OCI-LY1 (cell line): ENCODE measurements at regions not wholly inside any gene's neighbourhood (a gene's known extent, or its start where the extent isn't known, plus 50 kb on each side); places are given as distances from the start of the nearest gene placed in this dataset.
"Not testable (repeated sequence)": the region's sequence is repeated elsewhere in the genome, so short reads cannot be mapped to it uniquely, and the experiment has no call there.

Source experiments
- H2AFZ ChIP-seq: fragments of 200-600 bp; sonication (generic), shearing (Covaris generic); 2 replicates; pipeline ENCODE4 v1.6.0; 2014; ENCODE audit warnings: antibody characterized with exemption, mild to moderate bottlenecking, low read length
- H3F3A ChIP-seq: fragments of 200-600 bp; sonication (generic), shearing (Covaris generic); 2 replicates; pipeline ENCODE4 v1.6.0; 2014; ENCODE audit warnings: mild to moderate bottlenecking, antibody characterized with exemption, low read length, moderate library complexity; ENCODE audit not compliant: insufficient read depth
- H3K27ac ChIP-seq: fragments of 200-600 bp; sonication (generic); 2 replicates; pipeline ENCODE4 v1.5.1; 2014; ENCODE audit warnings: low read length, mixed run types, mild to moderate bottlenecking, low read depth; ENCODE audit not compliant: poor library complexity, severe bottlenecking
- H3K27me3 ChIP-seq: fragments of 200-600 bp; sonication (generic); 2 replicates; pipeline ENCODE4 v1.6.0; 2014; ENCODE audit warnings: antibody characterized with exemption, mild to moderate bottlenecking, low read length, moderate library complexity; ENCODE audit not compliant: insufficient read depth
- H3K36me3 ChIP-seq: fragments of 200-600 bp; sonication (generic); 2 replicates; pipeline ENCODE4 v1.6.1; 2014; ENCODE audit warnings: mild to moderate bottlenecking, antibody characterized with exemption, low read length, moderate library complexity, mixed read lengths; ENCODE audit not compliant: insufficient read depth
- H3K4me1 ChIP-seq: fragments of 200-600 bp; sonication (generic); 2 replicates; pipeline ENCODE4 v1.5.1; 2014; ENCODE audit warnings: mild to moderate bottlenecking, low read length, moderate library complexity; ENCODE audit not compliant: insufficient read depth, severe bottlenecking
- H3K4me2 ChIP-seq: fragments of 200-600 bp; sonication (generic), shearing (Covaris generic); 2 replicates; pipeline ENCODE4 v1.6.1; 2014; ENCODE audit warnings: low read length
- H3K4me3 ChIP-seq: fragments of 200-600 bp; sonication (generic); 2 replicates; pipeline ENCODE4 v1.5.1; 2014; ENCODE audit warnings: low read length, low read depth, mild to moderate bottlenecking, mixed read lengths; ENCODE audit not compliant: poor library complexity, severe bottlenecking
- H3K79me2 ChIP-seq: fragments of 200-600 bp; shearing (Covaris generic); 2 replicates; pipeline ENCODE4 v1.6.1; 2016; ENCODE audit warnings: mixed run types, low read length, mixed read lengths; ENCODE audit not compliant: insufficient read depth
- H3K9ac ChIP-seq: fragments of 200-600 bp; sonication (generic), shearing (Covaris generic); 2 replicates; pipeline ENCODE4 v1.6.1; 2014; ENCODE audit warnings: mild to moderate bottlenecking, low read length, mixed read lengths
- H3K9me2 ChIP-seq: fragments of 200-600 bp; sonication (generic), shearing (Covaris generic); 2 replicates; pipeline ENCODE4 v1.6.1; 2014; ENCODE audit warnings: low read depth, mild to moderate bottlenecking, low read length, mixed read lengths
- H3K9me3 ChIP-seq: fragments of 200-600 bp; shearing (Covaris generic); 2 replicates; pipeline ENCODE4 v1.6.1; 2014; ENCODE audit warnings: low read length, mixed read lengths
- H4K20me1 ChIP-seq: fragments of 200-600 bp; sonication (generic), shearing (Covaris generic); 2 replicates; pipeline ENCODE4 v1.6.0; 2016; ENCODE audit warnings: mild to moderate bottlenecking, low read length; ENCODE audit not compliant: insufficient read depth
- CTCF ChIP-seq: fragments of 200-600 bp; sonication (generic), shearing (Covaris generic); IDR thresholded peaks from 2 replicates; pipeline ENCODE4 v1.5.1; 2017; ENCODE audit warnings: mild to moderate bottlenecking, antibody characterized with exemption, low read length, moderate library complexity, mixed read lengths
- EZH2 ChIP-seq: fragments of 200-600 bp; sonication (generic), shearing (Covaris generic); IDR thresholded peaks from 2 replicates; pipeline ENCODE4 v1.8.0; 2017; ENCODE audit warnings: borderline replicate concordance, mixed run types, mild to moderate bottlenecking, antibody characterized with exemption, low read length, moderate library complexity, mixed read lengths

GRCh38 chr21:14883351-14883750 is 181.4 kb downstream of the NRIP1 start:
- H3K4me2 ChIP-seq, result no peak overlapping the region
- H2AFZ ChIP-seq, result no peak overlapping the region
- no peaks in the 10 kb centered on the region for H3K79me2 ChIP-seq
- H3F3A ChIP-seq, result no peaks in the 10 kb centered on the region
- H3K36me3 ChIP-seq, result no peaks in the 10 kb centered on the region
- H4K20me1 ChIP-seq, result no peaks in the 10 kb centered on the region
- H3K27ac ChIP-seq, result no peak overlapping the region
- H3K9me3 ChIP-seq, result no peaks in the 10 kb centered on the region
- H3K9ac ChIP-seq, result no peak overlapping the region
- H3K27me3 ChIP-seq, result no peaks in the 10 kb centered on the region
- H3K9me2 ChIP-seq, result no peaks in the 10 kb centered on the region
- no peak for TF ChIP-seq EZH2
- TF ChIP-seq CTCF, result no peak
- H3K4me3 ChIP-seq, result no peak overlapping the region
- no peaks in the 10 kb centered on the region for H3K4me1 ChIP-seq

- H3K4me2 ChIP-seq, H3K4me3 ChIP-seq, H3K36me3 ChIP-seq, H3K9me3 ChIP-seq, H3K79me2 ChIP-seq, H3K9ac ChIP-seq, H2AFZ ChIP-seq, H3K9me2 ChIP-seq, H3K4me1 ChIP-seq, H3K27ac ChIP-seq, H3K27me3 ChIP-seq, H4K20me1 ChIP-seq, H3F3A ChIP-seq: not testable (repeated sequence)
These were observed 182.3 kb downstream of the NRIP1 start for GRCh38 chr21:14882545-14882944.

GRCh38 chr21:14881863-14882499 is 182.8 kb downstream of the NRIP1 start:
- H3K9me3 ChIP-seq, result no peaks in the 10 kb centered on the region
- no peak overlapping the region for H3K4me3 ChIP-seq
- H2AFZ ChIP-seq, result no peak overlapping the region
- no peak overlapping the region for H3K4me2 ChIP-seq
- H3K9ac ChIP-seq, result no peak overlapping the region
- no peak overlapping the region for H3K27ac ChIP-seq
- TF ChIP-seq EZH2 (no peak), CTCF (no peak)
- no peaks in the 10 kb centered on the region for H3K79me2 ChIP-seq
- no peaks in the 10 kb centered on the region for H4K20me1 ChIP-seq
- no peaks in the 10 kb centered on the region for H3K9me2 ChIP-seq
- no peaks in the 10 kb centered on the region for H3K27me3 ChIP-seq
- H3K4me1 ChIP-seq, result no peaks in the 10 kb centered on the region
- no peaks in the 10 kb centered on the region for H3F3A ChIP-seq
- no peaks in the 10 kb centered on the region for H3K36me3 ChIP-seq

- H3K4me3 ChIP-seq, result no peak overlapping the region
- no peaks in the 10 kb centered on the region for H3F3A ChIP-seq
- H3K27me3 ChIP-seq, result no peaks in the 10 kb centered on the region
- no peak overlapping the region for H3K9ac ChIP-seq
- H4K20me1 ChIP-seq, result no peaks in the 10 kb centered on the region
- no peak overlapping the region for H3K4me2 ChIP-seq
- H3K9me2 ChIP-seq, result no peaks in the 10 kb centered on the region
- no peak overlapping the region for H2AFZ ChIP-seq
- H3K9me3 ChIP-seq, result no peaks in the 10 kb centered on the region
- no peaks in the 10 kb centered on the region for H3K36me3 ChIP-seq
- no peak for TF ChIP-seq EZH2
- TF ChIP-seq CTCF, result no peak
- no peaks in the 10 kb centered on the region for H3K4me1 ChIP-seq
- H3K27ac ChIP-seq, result no peak overlapping the region
- no peaks in the 10 kb centered on the region for H3K79me2 ChIP-seq
These were observed 183.9 kb downstream of the NRIP1 start for GRCh38 chr21:14880922-14881321.
